HG02973 (cell line): ENCODE measurements at regions not wholly inside any gene's neighbourhood (a gene's known extent, or its start where the extent isn't known, plus 50 kb on each side); places are given as distances from the start of the nearest gene placed in this dataset.

Source experiments
- ATAC-seq: cut with Tn5 transposase; IDR thresholded peaks from one replicate; pipeline ENCODE4 v1.9.1; 2021; ENCODE audit warnings: moderate library complexity; ENCODE audit not compliant: unreplicated experiment

DNA sequence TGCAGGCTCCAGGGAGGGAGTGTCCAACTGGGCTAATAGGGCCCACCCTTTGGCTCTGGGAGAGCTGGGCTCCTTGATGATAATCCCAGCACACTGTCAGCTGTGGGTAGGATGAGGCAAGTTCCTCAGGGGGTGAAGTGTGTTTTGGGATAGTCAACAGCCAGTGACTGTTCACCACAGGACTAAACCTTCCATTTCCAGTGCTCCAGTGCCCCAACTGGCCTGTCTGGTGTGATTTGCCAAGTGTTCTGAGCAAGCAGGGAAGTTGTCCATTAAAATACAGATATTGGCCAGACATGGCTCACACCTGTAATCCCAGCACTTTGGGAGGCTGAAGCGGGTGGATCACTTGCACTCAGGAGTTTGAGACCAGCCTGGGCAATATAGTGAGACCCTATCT, 150.9 kb downstream of the TM9SF2 start:
- ATAC-seq = no peak

DNA sequence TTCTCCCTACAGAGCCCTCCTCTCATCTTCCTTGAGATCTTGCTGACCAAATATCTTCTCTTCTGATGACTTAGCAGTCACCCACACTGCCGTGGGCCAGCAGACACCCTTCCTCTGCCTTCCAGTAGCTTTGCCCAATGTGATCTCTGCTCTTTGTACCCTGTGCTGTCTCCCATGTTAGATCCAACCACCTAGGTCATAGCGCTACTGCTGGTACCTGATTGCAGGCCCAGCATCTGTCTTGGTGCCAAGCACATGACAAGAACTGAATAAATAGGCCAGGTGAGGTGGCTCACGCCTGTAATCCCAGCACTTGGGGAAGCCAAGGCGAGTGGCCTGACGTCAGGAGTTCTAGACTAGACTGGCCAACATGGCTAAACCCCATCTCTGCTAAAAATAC, 149.7 kb downstream of the TM9SF2 start:
- no peak for ATAC-seq

DNA sequence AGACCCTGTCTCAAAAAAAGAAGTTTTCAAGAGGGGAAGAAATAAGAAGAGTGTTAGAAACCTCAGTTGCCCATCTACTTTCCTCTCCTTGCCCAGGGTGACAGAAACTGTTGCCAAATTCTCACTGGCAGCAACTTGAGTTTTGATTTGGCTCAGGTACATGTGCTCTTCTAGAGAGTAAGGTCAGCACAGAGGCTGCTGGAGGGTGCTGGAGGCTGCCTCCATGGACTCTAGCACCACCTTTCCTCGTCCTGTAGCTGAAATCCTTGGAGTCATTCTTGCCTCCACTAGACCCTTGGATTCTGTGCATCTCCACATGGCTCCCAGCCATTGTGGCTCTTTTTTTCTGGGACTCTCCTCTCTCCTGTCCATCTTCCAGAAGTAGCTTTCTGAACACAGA, 149.1 kb downstream of the TM9SF2 start:
- ATAC-seq = no peak

DNA sequence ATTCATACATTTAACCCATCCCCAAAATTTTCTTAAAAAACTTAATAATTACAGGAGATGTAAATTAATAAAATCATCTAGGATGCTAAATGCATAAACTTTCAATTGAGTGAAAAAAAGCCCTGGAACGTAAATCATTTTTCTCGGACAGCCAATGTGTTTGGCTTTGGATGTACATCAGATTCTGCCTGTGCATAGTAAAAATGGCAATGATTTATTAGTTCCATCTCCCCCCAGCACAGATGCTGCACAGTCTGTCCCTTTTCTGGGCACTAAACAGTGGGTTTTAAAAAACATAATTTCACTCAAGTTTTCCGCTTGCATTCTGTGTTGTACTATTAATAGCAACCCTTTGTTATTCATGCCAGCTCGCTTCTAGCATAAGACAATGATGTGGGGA, 147.7 kb downstream of the TM9SF2 start:
- no peak for ATAC-seq

DNA sequence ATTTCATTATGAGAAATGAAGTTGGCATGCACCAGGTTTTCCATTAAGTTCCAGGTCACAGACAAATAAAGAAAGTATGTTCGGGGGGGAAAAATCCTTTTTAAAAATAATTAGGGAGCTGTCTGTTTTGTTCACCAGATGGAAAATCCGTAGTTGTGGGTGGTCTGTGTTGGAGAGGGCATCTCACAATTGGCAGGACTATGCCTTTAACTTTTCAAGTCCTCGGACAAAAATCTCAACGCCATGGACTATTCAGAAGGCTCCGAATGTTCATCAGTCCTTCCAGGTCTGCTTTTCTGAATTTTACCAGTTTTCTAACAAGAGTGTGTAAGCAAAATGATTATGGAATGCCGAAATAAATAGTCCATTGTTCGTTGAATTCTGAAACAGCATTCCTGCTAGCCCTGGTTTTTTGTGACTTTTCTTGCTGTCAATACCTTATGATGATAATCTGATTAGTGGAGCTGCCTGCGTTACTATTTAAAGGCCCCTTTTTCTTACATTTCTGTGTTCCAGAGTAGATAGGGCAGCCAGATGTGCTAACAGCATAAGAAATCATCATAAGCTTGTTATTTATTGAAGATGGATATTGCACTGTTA, 146.9 kb downstream of the TM9SF2 start:
- no peak for ATAC-seq

DNA sequence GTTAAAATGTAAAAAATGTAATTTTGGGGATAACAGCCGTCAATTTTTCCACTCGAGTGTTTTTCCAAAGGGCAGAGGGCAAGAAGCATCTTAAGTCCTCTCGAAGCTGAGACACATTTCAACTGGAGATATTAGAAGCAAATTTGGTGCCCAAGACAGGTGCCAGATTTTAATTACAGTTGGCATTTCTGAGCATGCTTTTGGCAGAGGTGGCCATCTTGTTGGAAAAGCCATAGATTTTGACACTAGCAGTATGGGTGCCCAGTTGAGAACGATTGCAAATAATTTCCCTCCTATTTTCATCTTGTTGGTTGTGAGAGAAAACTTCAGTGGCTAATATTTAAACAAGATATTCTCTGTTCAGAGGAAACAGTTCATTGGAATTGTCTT, 146.3 kb downstream of the TM9SF2 start:
- no peak for ATAC-seq

DNA sequence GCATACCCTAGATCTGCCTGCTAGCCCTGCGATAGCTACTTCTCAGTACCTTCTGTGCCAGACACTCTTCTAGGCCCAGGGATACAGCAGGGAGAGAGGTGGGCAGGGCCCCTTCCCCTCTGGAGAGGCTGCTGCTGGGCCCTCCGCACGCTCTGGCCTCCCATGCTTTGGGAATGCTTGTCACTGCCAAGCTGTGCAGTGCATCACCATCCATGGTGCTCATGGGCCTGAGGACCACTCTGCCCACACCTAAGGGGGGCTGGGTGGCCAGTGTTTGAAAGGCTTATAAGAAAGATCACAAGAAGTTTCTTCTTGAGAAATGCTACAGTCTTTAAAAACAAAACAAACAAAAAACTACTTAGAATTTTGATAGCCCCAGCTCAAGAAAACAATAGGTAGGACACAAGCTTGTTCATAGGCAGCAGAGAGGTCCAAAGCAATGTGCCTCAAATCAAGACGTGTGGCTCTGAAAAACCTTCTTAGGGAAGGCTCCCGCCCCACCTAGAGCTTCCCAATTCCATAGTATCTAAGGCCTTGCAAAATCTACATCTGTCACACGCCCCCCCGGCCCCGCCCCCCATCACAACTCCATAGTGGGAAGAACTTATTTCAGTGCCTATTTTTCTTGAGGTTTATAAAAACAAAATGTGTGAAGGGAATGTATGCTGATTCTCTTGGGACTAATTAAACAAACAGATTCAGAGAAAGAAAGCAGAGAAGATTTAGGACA, 145.8 kb downstream of the TM9SF2 start:
- ATAC-seq = no peak

DNA sequence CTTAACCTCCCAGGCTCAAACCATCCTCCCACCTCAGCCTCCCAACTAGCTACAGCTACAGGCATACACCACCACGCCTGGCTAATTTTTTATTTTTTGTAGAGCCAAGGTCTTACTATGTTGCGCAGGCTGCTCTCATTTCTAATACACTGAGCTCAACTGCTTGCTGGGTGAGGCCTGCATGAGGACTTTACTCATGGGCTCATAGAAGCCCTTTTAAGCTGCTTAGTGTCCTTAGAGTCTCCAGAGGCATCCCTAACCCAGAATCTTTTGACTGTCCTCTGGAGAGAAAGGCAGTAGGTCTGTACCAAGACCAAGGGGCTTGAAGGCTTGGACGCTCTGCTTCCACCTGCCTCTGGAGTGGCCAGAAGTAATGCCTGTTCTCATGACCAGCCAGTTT, 141.6 kb downstream of the TM9SF2 start:
- ATAC-seq = no peak

DNA sequence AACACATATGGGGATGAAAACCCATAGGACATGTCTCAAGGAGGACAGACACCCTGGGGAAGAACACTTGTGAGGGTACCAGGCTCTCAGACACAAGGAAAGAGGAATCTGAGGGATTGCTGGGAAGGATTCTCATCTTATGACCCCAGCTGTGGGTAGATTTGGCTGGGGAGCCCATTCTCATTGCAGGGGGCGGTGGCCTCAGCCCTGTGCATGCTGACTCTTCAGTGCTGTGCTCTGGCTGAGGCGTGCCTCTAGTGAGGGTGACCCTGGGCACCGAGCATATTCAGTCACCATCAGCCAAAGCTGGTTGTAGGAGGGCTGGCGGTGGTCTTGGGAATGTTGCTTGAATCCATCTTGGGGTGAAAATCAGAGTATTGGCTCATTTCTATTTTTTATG, 140.7 kb downstream of the TM9SF2 start:
- no peak for ATAC-seq

DNA sequence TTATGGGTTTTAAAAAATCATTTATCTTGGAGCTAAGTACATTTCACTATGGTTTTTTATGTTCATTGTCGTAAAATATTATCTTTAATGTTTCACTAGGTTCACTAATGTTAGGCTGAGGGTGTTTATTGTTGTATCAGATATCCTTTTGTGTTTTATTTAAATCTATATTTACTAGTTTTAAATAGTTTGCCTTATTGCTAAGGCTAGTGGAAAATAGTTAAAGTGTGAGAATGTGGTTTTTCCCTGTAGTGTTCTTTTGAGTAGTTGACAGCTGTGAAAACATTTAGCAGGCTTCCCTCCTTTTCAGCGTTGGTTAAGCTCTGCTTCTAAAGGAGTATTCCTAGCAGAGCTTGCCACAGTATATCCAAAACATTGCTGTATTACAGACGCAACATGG, 139.0 kb downstream of the TM9SF2 start:
- ATAC-seq = no peak

DNA sequence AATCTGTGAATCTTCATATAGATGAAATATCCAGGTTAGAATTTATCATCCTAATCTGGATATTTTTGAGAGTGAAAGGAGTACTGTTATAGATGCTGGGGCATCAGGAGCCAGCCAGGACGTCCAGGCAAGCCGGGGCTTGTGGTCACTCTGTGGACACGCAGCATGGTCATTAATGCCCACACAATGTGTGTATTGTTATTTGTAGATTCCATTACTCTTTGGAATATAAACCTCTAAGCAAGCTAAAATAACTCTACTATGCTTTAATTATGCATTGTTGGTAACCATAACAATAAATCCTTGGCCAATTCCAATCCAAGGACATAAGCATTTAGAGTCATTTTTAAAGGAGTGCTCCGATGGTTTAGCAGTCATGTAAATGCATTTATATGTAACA, 137.9 kb downstream of the TM9SF2 start:
- no peak for ATAC-seq

DNA sequence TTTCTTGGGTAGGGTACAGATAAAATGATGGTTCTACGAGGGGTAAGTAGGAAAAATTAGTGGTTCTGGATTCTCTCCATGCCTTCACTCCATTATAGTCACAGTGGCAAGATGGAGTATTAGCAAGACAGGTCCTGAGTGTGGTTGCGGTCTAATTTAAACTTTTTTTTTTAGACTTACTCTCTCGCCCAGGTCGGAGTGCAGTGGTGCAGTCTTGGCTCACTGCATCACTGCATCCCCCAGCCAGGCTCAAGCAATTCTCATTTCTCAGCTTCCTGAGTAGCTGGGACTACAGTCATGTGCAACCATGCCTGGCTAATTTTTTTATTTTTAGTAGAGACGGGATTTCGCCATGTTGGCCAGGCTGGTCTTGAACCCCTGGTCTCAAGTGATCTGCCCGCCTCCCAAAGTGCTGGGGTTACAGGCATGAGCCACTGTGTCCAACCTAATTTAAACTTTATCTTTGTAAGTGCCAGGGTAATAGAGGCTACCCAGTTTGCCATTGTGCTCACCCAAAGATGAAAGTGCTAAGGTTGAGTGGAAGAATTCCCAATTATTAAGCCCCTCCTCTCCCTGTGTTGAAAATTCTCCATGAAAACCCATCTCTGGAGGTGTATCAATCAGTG, 135.6 kb downstream of the TM9SF2 start:
- peak; percentile 87 for ATAC-seq

DNA sequence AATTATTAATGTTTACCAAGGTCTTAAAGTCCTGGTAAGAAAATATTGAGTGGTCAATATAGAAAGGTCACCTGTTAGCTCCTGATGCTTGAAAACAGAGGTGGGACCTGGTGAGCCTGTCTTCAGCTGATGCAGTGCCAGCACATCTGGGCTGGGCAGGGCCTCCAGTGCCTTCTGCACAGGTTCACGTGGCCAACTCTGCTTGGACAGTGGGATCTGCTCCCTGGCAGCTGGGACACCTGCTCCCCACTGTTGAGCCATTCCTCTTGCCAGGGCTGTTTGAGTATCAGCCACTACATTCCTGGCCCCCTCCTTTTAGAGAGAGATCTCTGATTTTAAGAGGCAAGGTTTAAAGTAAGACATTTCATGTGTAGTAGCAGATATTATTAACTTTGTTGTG, 135.0 kb downstream of the TM9SF2 start:
- peak; percentile 12 for ATAC-seq

DNA sequence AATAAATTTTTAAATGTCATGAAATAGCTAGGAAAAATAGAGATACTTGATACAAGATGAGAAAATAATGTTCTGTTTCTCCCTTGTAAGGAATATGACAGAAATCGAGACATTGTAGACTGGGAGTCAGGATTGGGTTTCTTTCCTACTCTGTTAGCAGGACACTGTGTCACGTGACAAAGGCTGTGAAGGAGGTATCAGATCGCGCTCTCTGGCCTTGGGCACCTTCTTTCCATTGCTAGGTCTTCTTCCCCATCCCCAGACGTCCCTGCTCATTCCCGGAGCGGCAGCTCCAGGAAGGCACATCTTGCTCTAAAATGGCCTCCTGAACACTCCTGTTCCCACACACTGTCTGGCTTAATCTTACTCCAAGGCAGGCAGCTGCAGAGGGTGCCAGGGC, 133.4 kb downstream of the TM9SF2 start:
- ATAC-seq = no peak

DNA sequence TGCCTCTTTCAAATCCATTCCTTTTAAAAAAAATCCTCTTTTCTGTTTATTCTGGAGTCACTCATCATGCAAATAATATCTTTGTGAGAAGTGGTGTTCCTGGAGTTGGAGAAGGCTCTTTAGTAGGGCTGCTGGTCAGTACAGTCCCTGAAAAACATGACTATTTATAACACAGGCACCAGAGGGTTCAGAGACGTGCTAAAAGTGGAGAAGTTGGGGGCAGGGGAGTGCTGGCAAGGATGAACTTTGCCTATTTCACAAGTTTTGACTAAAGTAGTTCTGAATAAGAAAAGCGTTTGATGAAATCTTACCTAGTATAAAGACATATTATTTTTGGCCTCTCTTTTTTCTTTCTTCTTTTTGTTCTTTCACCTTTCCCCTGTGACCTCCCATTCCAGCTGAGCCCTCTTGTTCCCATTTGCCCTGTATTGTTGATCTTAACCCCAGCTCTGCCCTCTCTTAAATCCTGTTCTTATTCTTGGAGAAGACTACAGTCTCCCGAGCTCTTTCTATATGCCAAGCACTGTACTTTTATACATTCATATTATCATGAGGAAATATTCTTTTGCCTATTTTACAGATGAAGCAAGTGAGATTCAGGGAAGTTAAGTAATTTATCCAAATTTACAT, 129.1 kb downstream of the TM9SF2 start:
- no peak for ATAC-seq

DNA sequence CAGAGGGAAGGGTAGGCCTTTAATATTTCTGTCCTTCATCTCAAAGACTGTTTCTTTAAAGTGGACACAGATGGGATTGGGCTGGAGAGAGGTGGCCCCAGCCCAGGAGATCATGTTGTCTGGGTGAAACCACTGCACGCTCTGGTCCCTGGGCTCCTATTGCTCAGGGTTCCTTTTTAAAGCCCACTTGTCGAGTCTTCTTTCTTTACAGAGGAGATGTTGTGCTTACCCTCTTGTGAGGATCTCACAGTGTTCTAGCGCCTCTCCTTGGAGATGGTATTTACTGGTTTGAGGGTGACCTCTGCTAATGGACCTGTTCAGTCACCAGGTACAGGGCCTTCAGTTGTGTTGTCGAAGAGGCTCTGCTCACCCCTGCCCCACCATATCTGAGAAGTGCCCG, 128.4 kb downstream of the TM9SF2 start:
- no peak for ATAC-seq

DNA sequence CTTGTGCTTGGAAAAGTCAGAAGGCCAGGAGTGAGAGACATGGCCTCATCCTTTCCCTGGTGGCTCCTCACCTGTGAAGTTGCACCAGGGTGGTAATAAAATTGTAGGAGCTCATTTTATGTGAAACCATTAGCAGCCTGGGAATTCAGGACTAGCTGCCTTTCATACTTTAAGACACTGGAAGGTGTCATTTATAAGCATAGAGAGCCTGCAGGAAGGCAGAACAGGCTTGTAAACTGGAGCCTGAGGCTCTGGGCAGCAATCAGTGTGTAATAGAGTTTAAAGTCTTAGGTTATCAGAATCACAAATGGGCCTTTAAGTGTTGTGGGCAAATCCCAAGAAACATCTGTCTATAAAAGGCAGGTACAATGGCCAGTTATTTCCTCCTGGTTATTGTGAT, 127.2 kb downstream of the TM9SF2 start:
- no peak for ATAC-seq

DNA sequence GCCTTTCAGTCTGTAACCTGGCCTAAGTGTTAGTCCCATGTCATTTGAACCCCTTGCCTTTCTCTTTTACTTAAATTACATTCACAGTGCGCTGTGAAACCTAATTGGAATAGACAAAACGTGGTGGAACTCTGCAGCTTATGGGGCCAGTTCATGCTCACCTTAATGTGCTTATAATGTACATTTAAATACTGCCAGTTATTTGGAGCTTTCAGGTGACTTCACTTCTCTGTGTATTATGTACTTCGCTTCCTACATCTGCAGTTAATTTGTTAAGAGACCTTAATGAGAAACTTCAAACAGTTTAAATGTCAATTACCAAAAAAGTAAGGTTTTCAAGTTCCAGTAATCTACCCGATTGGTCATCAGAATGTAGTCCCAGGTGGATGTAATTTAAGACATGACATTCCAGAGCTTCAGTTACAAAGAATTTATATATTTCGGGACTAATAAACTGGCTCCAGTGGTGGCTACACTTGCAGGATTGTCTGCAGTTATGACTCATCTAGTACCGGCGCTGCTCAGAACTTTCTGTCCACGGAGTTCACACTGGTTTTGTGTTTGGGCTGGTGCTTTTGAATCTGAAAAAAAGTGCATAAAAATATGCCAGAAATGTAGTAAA, 125.3 kb downstream of the TM9SF2 start:
- ATAC-seq = no peak

DNA sequence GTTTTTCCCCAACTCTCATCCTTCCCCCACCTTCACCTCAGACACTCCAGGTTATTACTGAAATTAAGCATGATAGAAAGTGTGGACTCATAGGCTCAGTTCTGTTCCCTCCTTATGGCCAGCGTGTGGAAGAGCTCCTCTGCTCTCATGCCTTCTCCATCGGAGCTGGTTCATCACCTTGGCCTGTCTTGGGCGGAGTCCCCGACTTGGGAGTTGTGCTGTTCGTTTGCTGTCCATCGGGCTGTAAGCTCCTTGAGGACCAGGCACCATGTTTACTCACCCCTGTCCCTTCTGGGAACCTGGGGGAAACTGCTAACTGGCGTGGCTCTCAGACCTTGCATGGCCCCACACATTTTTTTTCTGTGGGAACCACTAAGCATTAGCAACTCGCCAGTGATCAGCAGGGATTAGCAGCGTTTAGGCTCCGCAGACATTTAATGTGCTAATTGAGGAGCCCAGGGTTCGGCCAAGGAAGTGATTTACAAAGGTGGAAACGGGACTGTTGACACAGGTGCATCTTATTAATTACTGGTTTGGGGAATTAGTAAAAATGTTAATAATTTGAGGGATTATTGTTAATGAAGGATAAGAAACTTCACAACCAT, 123.8 kb downstream of the TM9SF2 start:
- ATAC-seq = no peak

DNA sequence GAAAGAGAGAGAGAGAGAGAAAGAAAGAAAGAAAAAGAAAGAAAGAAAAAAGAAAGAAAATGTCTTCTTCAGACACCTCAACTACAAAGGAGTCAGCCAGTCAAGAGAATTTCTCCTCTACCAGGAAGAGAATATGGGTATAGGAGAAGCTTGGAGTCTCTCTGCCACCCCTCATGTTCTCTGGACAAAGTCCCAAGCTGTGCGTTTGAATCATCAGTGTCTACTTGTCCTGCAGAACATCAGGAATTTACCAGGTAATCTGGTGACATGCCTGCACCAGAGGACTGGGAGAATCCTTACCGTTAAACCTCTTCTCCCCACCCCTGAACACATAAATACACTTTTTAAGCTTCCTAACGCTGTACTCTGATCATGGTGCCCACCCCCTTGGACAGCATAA, 119.5 kb downstream of the TM9SF2 start:
- no peak for ATAC-seq

DNA sequence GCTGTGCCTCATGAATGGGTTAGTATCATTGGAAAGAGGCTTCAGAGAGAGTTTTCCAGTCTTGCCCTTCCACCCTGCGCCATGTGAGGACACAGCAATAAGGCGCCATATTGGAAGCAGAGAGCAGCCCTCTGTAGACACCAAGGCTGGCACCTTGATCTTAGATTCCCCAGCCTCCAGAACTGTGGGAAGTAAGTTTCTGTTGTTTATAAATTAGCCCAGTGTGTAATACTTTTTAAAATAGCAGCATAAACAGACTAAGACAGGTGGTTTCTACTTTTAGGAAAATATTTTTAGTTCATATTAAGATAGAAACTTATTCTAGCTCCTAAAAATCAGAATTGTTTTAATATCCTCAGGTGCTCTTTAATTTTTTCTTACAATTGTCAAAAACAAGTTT, 117.9 kb downstream of the TM9SF2 start:
- no peak for ATAC-seq
